ENCODE measurements at regions not wholly inside any gene's neighbourhood (a gene's known extent, or its start where the extent isn't known, plus 50 kb on each side); places are given as distances from the start of the nearest gene placed in this dataset.
A peak's percentile ranks its signal among the peaks of the same experiment; 100 is the strongest.

DNA sequence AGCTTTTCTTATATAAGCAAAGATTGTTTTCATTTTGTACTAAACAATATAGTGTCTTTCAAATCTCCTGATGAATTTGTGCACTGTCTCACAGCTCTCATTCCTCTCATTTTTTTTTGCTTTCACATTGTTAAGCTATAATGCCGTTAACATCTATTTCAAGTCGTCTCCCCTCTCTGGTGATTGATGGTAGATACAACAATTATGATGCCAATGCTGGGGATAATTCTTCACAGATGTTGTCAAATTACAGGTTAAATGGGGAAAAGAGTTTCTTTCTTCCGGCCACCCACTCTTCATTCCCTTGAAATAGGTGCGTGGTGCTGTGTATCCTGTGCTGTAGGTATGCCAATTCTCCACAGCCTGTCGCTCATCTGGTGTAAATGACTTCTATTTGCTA, 1053.7 kb upstream of the ZEB2 start:
- no peaks in the 10 kb centered on the region for H3K9me3 ChIP-seq
- WGBS, 2 donors, result 72 to 83% methylated on average over 5 of the region's 5 CpGs
- no peaks in the 10 kb centered on the region for H3K27me3 ChIP-seq
- H3K36me3 ChIP-seq, result no peaks in the 10 kb centered on the region
- H3K4me3 ChIP-seq (replicated peaks in 1 of 3), result no peak overlapping the region
- intact Hi-C loops (cut with DNase I), result no loop called here
- H3K27ac ChIP-seq, result no peak overlapping the region
- H3K4me1 ChIP-seq, result no peaks in the 10 kb centered on the region
- no peak for TF ChIP-seq CTCF (IDR thresholded peaks at IDR 0.05)
- TF ChIP-seq POLR2A (IDR thresholded peaks at IDR 0.05), result no peak
- DNase-seq, result no peak

DNA sequence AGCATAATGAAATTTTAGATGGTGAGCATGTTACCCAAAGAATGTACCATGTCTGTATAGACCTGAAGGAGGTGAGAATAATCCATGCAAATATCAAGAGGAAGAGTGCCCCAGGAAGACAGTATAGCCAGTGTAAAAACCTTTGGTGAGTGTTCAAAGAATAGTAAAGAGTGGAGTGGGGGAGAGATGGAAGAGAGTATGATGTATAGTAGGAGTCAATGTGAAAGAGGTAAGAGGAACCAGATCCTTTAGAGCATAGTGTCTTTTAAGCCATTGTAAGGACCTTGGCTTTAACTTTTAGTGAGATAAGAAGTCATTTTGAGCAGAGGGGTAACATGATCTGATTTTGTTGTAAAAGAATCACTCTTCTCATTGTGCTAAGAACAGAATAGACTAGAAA, 1052.3 kb upstream of the ZEB2 start:
- H3K27ac ChIP-seq, result no peak overlapping the region
- intact Hi-C loops (cut with DNase I), result no loop called here
- H3K36me3 ChIP-seq, result no peaks in the 10 kb centered on the region
- H3K9me3 ChIP-seq, result no peaks in the 10 kb centered on the region
- H3K27me3 ChIP-seq, result no peaks in the 10 kb centered on the region
- DNase-seq, result no peak
- TF ChIP-seq CTCF (IDR thresholded peaks at IDR 0.05), result no peak
- TF ChIP-seq POLR2A (IDR thresholded peaks at IDR 0.05), result no peak
- no peak overlapping the region for H3K4me3 ChIP-seq (replicated peaks in 1 of 3)
- H3K4me1 ChIP-seq, result no peaks in the 10 kb centered on the region

GRCh38 chr2:145569108-145569507, 1049.2 kb upstream of the ZEB2 start:
- Histone ChIP-seq H3K4me1 (peaks cover 0 to under 1% of the 10 kb centered on the region in 2 donors), H3K9me3 (no peaks in the 10 kb centered on the region), H3K27me3 (no peaks in the 10 kb centered on the region), H3K36me3 (no peaks in the 10 kb centered on the region), H3K27ac (no peak overlapping the region), H3K4me3 (replicated peaks in 1 of 3) (no peak overlapping the region)
- 78 to 85% methylated on average over 2 of the region's 2 CpGs for WGBS, 2 donors
- no peak for DNase-seq
- no peak for TF ChIP-seq CTCF (IDR thresholded peaks at IDR 0.05)
- TF ChIP-seq POLR2A (IDR thresholded peaks at IDR 0.05), result no peak
- intact Hi-C loops (cut with DNase I), result no loop called here

DNA sequence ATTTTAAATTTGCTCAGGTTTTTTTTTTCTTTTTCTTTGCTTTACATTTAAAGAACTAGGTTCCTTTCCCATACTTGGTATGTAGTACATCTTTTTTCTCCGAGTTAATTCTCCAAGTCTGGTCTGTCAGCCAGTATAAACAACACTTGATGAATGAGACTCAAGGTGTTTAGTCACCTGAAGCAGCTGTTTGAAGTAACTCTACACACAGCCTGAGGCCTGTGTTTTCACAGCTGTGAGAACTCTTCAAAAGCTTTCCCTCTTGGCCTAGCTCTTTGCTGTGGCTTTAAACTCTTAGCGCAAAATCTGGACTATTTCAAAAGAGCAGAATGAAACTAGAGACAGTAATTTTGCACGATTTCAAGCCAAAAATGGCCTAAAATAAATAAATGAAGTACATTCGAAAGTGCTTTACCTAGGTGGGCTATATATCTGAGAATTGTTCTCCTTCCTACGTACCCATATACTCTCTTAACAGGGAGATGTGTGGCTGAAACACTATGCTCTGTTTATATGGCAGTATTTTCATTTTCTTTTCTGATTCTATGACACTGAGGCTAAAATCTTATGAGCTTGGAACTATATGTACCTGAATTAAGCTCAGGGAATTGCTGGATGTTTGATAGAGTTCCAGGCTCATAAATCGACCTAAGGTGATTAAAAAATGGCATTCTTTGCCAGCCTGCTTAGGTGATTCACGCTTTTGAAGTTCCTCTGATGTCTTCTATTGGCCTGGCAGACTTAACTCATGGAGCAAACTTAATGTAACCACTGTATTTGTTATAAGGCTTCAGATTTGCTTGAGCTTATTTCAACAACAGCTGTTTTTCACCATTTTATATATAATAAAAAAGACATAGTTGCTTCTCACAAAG, 1044.1 kb upstream of the ZEB2 start:
- intact Hi-C loops (cut with DNase I), result no loop called here

More for the DNA sequence above, 1044.1 kb upstream of the ZEB2 start:
- Histone ChIP-seq H3K27ac (no peak overlapping the region), H3K27me3 (no peaks in the 10 kb centered on the region), H3K36me3 (no peaks in the 10 kb centered on the region), H3K4me1 (peaks cover 0 to 5% of the 10 kb centered on the region in 2 donors), H3K9me3 (no peaks in the 10 kb centered on the region), H3K4me3 (replicated peaks in 1 of 3) (no peak overlapping the region)
- WGBS, 2 donors, result 51 to 59% methylated on average over 7 of the region's 7 CpGs
- TF ChIP-seq POLR2A (IDR thresholded peaks at IDR 0.05), result no peak
- no peak for TF ChIP-seq CTCF (IDR thresholded peaks at IDR 0.05)
- DNase-seq, result peak; percentile 15 to 30
